ENCODE measurements at regions not wholly inside any gene's neighbourhood (a gene's known extent, or its start where the extent isn't known, plus 50 kb on each side); places are given as distances from the start of the nearest gene placed in this dataset.

GRCh38 chr6:153725456-153725855 is 313.6 kb upstream of the OPRM1 start:
- TF ChIP-seq CTCF (IDR thresholded peaks at IDR 0.05): no peak
- TF ChIP-seq POLR2A (IDR thresholded peaks at IDR 0.05): no peak
